Heart left ventricle (tissue), 16 donors: ENCODE measurements at regions not wholly inside any gene's neighbourhood (a gene's known extent, or its start where the extent isn't known, plus 50 kb on each side); places are given as distances from the start of the nearest gene placed in this dataset.

Source experiments
- ATAC-seq, 4 donors: fragments of 200-7000 bp; cut with Tn5 transposase; one replicate each; pipeline ENCODE4 v1.9.1; 2020 to 2022; ENCODE audit warnings: moderate library complexity in 4 of 4, mild to moderate bottlenecking in 3 of 4, moderate number of reproducible peaks in 1 of 4
- DNase-seq, 5 donors: peaks; one replicate each; pipeline ENCODE4 v3.0.0-alpha.2; 2020
- H3K27ac ChIP-seq, 12 donors: fragments of 200-600 bp; sonication (generic) in 4 of 12; one replicate each; pipeline versions ENCODE4 v1.5.0 to v1.8.0; 2016 to 2022; ENCODE audit warnings: mild to moderate bottlenecking in 2 of 12
- H3K27me3 ChIP-seq, 9 donors: fragments of 200-600 bp; sonication (generic) in 2 of 9; one replicate each; pipeline versions ENCODE4 v1.5.1 to v1.8.0; 2016 to 2022; ENCODE audit warnings: mild to moderate bottlenecking in 3 of 9
- H3K36me3 ChIP-seq, 9 donors: fragments of 200-600 bp; sonication (generic) in 2 of 9; one replicate each; pipeline versions ENCODE4 v1.5.0 to v1.8.0; 2018 to 2022; ENCODE audit warnings: mild to moderate bottlenecking in 2 of 9
- H3K4me1 ChIP-seq, 12 donors: fragments of 200-600 bp; sonication (generic) in 4 of 12; one replicate each; pipeline versions ENCODE4 v1.5.0 to v1.8.0; 2016 to 2022; ENCODE audit warnings: mild to moderate bottlenecking in 3 of 12
- H3K4me3 ChIP-seq, 12 donors: fragments of 200-600 bp; sonication (generic) in 4 of 12; one replicate each; pipeline versions ENCODE4 v1.5.0 to v1.8.0; 2017 to 2022; ENCODE audit warnings: mild to moderate bottlenecking in 9 of 12, moderate library complexity in 4 of 12
- H3K9me3 ChIP-seq, 12 donors: fragments of 200-600 bp; sonication (generic) in 4 of 12; one replicate each; pipeline versions ENCODE4 v1.5.0 to v1.8.0; 2016 to 2022; ENCODE audit warnings: mild to moderate bottlenecking in 1 of 12
- CTCF ChIP-seq, 12 donors: fragments of 200-600 bp; sonication (generic) in 4 of 12; IDR thresholded peaks; one replicate each; pipeline versions ENCODE4 v1.5.0 to v1.8.0; 2018 to 2022; ENCODE audit warnings: antibody characterized with exemption in 12 of 12, mild to moderate bottlenecking in 5 of 12
- POLR2A ChIP-seq, 2 donors: fragments of 450-650 bp; IDR thresholded peaks; one replicate each; pipeline ENCODE4 v1.6.1; 2017; ENCODE audit warnings: antibody characterized with exemption in 2 of 2, mild to moderate bottlenecking in 2 of 2, moderate library complexity in 2 of 2
- WGBS, 4 donors: extraction: QIAGEN DNeasy Blood & Tissue Kit in 2 of 4; methylation state at CpG; one replicate each; pipeline versions ENCODE4 v1.1.5 to v1.1.7; 2013 to 2018; 5-methylcytosine and 5-hydroxymethylcytosine counted together
- intact Hi-C, 10 donors: fragments of 100-400 bp; cut with DNase I; formaldehyde crosslinking; loops; one replicate each; pipeline versions ENCODE4 v1.11.1 to v1.14.2; 2022
- donor health status: ischemic (EF 13 %, LVEDD 7.1; RV severe dilation, severe dysfunction).
- donor health status: healthy with polysubstance abuse.
- donor health status: DM: no; HTN: yes; CAD: no.
- donor health status: DM: no; HTN: no; CAD: no.
- donor health status: ischemic (EF 25% LVEDD 6.9; RV normal size, moderate dysfunction).
- donor health status: ischemic (EF 25% LVEDD 5.7; RV mildly dilated, moderate dysfunction).
- donor health status: healthy.
- donor health status: DM: yes; HTN: yes; CAD: no.
- donor health status: ischemic (EF 35%, LVEDD 5.7; RV mildly dilated, moderate dysfunction).
- donor health status: nonischemic (EF 11% LVEDD 7.7; RV severe dilation, severe dysfunction).
- donor health status: DM: yes; HTN: yes; CAD: no.
- donor health status: PGD.
- donor health status: ischemic (EF 29% LVEDD 5.4; RV normal size, mild dysfunction).
- donor health status: nonischemic (EF 23%, LVEDD 6.1; RV moderate dilation, normal function).

GRCh38 chr10:78557433-78557925 lies 511.3 kb upstream of the ZMIZ1 start:
- no peak overlapping the region for H3K27ac ChIP-seq
- H3K4me1 ChIP-seq, result peaks cover 0 to 19% (median 4%) of the 10 kb centered on the region in 12 donors
- no peaks in the 10 kb centered on the region for H3K27me3 ChIP-seq
- no peak overlapping the region for H3K4me3 ChIP-seq
- DNase-seq (no peak), ATAC-seq (no peak)
- 88 to 92% (median 92%) methylated on average over 2 of the region's 2 CpGs for WGBS, 4 donors
- no peaks in the 10 kb centered on the region for H3K36me3 ChIP-seq
- TF ChIP-seq POLR2A (IDR thresholded peaks at IDR 0.05) (no peak), CTCF (IDR thresholded peaks at IDR 0.05) (no peak)
- intact Hi-C loops, result no loop called here
- peaks cover 0 to 11% (median 0%) of the 10 kb centered on the region in 12 donors for H3K9me3 ChIP-seq

GRCh38 chr10:78559661-78560340 lies 509.0 kb upstream of the ZMIZ1 start:
- TF ChIP-seq CTCF (IDR thresholded peaks at IDR 0.05), result no peak
- TF ChIP-seq POLR2A (IDR thresholded peaks at IDR 0.05), result no peak
- Histone ChIP-seq H3K27ac (peak overlapping the region in 2 of 12 donors; percentile 29 to 41), H3K4me1 (peaks cover 0 to 18% (median 0%) of the 10 kb centered on the region in 12 donors), H3K9me3 (peaks cover 0 to 11% (median 0%) of the 10 kb centered on the region in 12 donors), H3K27me3 (no peaks in the 10 kb centered on the region), H3K4me3 (no peak overlapping the region), H3K36me3 (no peaks in the 10 kb centered on the region)
- peak in 1 of 4 donors; percentile 31 for ATAC-seq
- 70 to 74% (median 73%) methylated on average over 10 of the region's 10 CpGs for WGBS, 4 donors
- DNase-seq, result no peak
- intact Hi-C loops, result no loop called here

- Histone ChIP-seq H3K9me3 (peaks cover 0 to 10% (median 0%) of the 10 kb centered on the region in 12 donors), H3K36me3 (no peaks in the 10 kb centered on the region), H3K4me1 (peaks cover 0 to 18% (median 0%) of the 10 kb centered on the region in 12 donors), H3K4me3 (no peak overlapping the region), H3K27me3 (no peaks in the 10 kb centered on the region), H3K27ac (peak overlapping the region in 1 of 12 donors; percentile 23)
- intact Hi-C loops, result no loop called here
- DNase-seq (no peak), ATAC-seq (peak in 1 of 4 donors; percentile 20)
- WGBS, 4 donors, result 66 to 73% (median 70%) methylated on average over 4 of the region's 4 CpGs
- TF ChIP-seq POLR2A (IDR thresholded peaks at IDR 0.05), result no peak
- no peak for TF ChIP-seq CTCF (IDR thresholded peaks at IDR 0.05)
Observed at GRCh38 chr10:78560341-78560688, 508.5 kb upstream of the ZMIZ1 start.

GRCh38 chr10:78563314-78563713 lies 505.5 kb upstream of the ZMIZ1 start:
- Histone ChIP-seq H3K27ac (peak overlapping the region in 1 of 12 donors; percentile 34), H3K4me1 (peaks cover 0 to 25% (median 0%) of the 10 kb centered on the region in 12 donors), H3K9me3 (no peaks in the 10 kb centered on the region), H3K27me3 (no peaks in the 10 kb centered on the region), H3K36me3 (no peaks in the 10 kb centered on the region), H3K4me3 (no peak overlapping the region)
- intact Hi-C loops, result no loop called here
- ATAC-seq, result peak in 1 of 4 donors; percentile 30
- 65 to 90% (median 75%) methylated on average over 2 of the region's 2 CpGs for WGBS, 4 donors
- no peak for DNase-seq
- TF ChIP-seq CTCF (IDR thresholded peaks at IDR 0.05), result no peak
- TF ChIP-seq POLR2A (IDR thresholded peaks at IDR 0.05), result no peak
